Activated naive CD4-positive, alpha-beta T cell treated with anti-CD3 and anti-CD28 coated beads for 36 hours (primary cell): ENCODE measurements at regions not wholly inside any gene's neighbourhood (a gene's known extent, or its start where the extent isn't known, plus 50 kb on each side); places are given as distances from the start of the nearest gene placed in this dataset.
"Not testable (repeated sequence)": the region's sequence is repeated elsewhere in the genome, so short reads cannot be mapped to it uniquely, and the experiment has no call there.

ENCODE experiments used
- CTCF ChIA-PET: fragments of 350-600 bp; sonication (Branson Sonifier 250); formaldehyde crosslinking; loops from one replicate; lab custom pipeline; 2021; ENCODE audit warnings: antibody characterized with exemption; lab: Charles Lee
- DNase-seq: peaks from one replicate; pipeline ENCODE4 v3.0.0-alpha.2; 2020
- H3K27ac Mint-ChIP-seq: one replicate; pipeline ENCODE4 v1.8.0; 2021; ENCODE audit warnings: mild to moderate bottlenecking, mixed read lengths
- H3K27me3 Mint-ChIP-seq: one replicate; pipeline ENCODE4 v1.8.0; 2021; ENCODE audit warnings: low read depth, mixed read lengths
- H3K36me3 Mint-ChIP-seq: one replicate; pipeline ENCODE4 v1.8.0; 2021; ENCODE audit warnings: low read depth, mixed read lengths
- H3K4me1 Mint-ChIP-seq: one replicate; pipeline ENCODE4 v1.8.0; 2021; ENCODE audit warnings: low read depth, mixed read lengths
- H3K4me3 Mint-ChIP-seq: one replicate; pipeline ENCODE4 v1.8.0; 2021; ENCODE audit warnings: mild to moderate bottlenecking, moderate library complexity, mixed read lengths
- H3K9me3 Mint-ChIP-seq: one replicate; pipeline ENCODE4 v1.8.0; 2021; ENCODE audit warnings: mixed read lengths
- intact Hi-C: fragments of 100-400 bp; cut with micrococcal nuclease; formaldehyde crosslinking; loops from one replicate; pipeline ENCODE4 v1.15.1; 2023

GRCh38 chr20:30418378-30418777, 839.1 kb upstream of the DEFB115 start:
- H3K36me3 Mint-ChIP-seq = peaks cover 12% of the 10 kb centered on the region
- intact Hi-C loops, DNase-seq, H3K4me1 Mint-ChIP-seq, H3K27ac Mint-ChIP-seq, H3K27me3 Mint-ChIP-seq, CTCF ChIA-PET, H3K4me3 Mint-ChIP-seq, H3K9me3 Mint-ChIP-seq: not testable (repeated sequence)

GRCh38 chr20:30419466-30419865, 838.0 kb upstream of the DEFB115 start:
- no peaks in the 10 kb centered on the region for H3K4me1 Mint-ChIP-seq
- H3K27ac Mint-ChIP-seq = no peak overlapping the region
- H3K27me3 Mint-ChIP-seq = no peaks in the 10 kb centered on the region
- H3K4me3 Mint-ChIP-seq = no peak overlapping the region
- intact Hi-C loops = no loop called here
- DNase-seq = no peak
- peaks cover 13% of the 10 kb centered on the region for H3K9me3 Mint-ChIP-seq
- CTCF ChIA-PET = no interaction called here
- peaks cover 12% of the 10 kb centered on the region for H3K36me3 Mint-ChIP-seq

GRCh38 chr20:30419871-30420420, 837.5 kb upstream of the DEFB115 start:
- CTCF ChIA-PET, intact Hi-C loops, H3K27ac Mint-ChIP-seq, H3K27me3 Mint-ChIP-seq, DNase-seq, H3K4me3 Mint-ChIP-seq, H3K4me1 Mint-ChIP-seq: not testable (repeated sequence)
- H3K36me3 Mint-ChIP-seq = peaks cover 12% of the 10 kb centered on the region
- peaks cover 14% of the 10 kb centered on the region for H3K9me3 Mint-ChIP-seq
